ENCODE measurements at regions not wholly inside any gene's neighbourhood (a gene's known extent, or its start where the extent isn't known, plus 50 kb on each side); places are given as distances from the start of the nearest gene placed in this dataset.

DNA sequence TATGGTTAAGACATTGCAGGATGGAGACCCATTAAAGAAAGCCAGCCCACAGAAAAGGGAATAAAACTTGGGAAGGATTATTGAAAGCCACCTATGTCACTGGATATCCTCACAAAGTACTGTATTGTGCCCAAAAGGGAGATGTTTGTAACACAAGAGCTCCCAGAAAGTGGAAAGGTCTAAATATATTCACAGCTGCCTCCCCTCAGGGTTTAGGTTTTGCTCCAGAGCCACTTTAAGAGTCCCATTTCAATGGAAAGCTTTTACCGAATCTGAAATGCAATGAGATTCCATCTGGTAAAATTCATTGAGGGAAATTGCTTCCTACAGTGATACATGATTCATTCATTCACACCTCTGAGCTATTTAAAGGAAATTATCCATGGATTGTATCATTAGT, 176.4 kb downstream of the XPNPEP1 start:
- DNase-seq (ENCODE audit: extremely low read depth, low read depth), result no peak
- H3K4me3 ChIP-seq (replicated peaks; ENCODE audit: low read depth, low read length), result no peak overlapping the region
- TF ChIP-seq, protein P1, sequence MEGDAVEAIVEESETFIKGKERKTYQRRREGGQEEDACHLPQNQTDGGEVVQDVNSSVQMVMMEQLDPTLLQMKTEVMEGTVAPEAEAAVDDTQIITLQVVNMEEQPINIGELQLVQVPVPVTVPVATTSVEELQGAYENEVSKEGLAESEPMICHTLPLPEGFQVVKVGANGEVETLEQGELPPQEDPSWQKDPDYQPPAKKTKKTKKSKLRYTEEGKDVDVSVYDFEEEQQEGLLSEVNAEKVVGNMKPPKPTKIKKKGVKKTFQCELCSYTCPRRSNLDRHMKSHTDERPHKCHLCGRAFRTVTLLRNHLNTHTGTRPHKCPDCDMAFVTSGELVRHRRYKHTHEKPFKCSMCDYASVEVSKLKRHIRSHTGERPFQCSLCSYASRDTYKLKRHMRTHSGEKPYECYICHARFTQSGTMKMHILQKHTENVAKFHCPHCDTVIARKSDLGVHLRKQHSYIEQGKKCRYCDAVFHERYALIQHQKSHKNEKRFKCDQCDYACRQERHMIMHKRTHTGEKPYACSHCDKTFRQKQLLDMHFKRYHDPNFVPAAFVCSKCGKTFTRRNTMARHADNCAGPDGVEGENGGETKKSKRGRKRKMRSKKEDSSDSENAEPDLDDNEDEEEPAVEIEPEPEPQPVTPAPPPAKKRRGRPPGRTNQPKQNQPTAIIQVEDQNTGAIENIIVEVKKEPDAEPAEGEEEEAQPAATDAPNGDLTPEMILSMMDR (IDR thresholded peaks at IDR 0.05; ENCODE audit: low read depth, low read length, missing control alignments), result no peak

DNA sequence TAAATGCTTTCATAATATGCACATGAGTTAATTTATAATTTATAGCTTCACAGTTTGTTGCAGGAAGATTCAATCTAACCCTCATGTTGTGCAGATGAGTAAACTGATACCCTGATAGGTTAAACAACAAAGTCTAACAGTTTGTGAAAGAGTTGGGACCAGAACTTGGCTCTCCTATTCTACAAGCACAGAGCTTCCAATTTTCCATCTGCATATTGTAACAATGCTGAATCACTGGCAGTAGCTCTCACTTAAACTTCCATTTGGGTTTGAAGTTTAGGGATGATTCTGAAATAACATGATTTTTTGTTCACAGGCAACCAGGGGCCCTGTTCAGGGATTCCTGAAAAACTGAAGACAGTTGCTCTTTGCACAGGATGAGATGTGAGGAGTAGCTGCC, 179.3 kb downstream of the XPNPEP1 start:
- DNase-seq (ENCODE audit: extremely low read depth, low read depth), result no peak
- TF ChIP-seq, protein P1 (IDR thresholded peaks at IDR 0.05; ENCODE audit: low read depth, low read length, missing control alignments), result no peak
- no peak overlapping the region for H3K4me3 ChIP-seq (replicated peaks; ENCODE audit: low read depth, low read length)

DNA sequence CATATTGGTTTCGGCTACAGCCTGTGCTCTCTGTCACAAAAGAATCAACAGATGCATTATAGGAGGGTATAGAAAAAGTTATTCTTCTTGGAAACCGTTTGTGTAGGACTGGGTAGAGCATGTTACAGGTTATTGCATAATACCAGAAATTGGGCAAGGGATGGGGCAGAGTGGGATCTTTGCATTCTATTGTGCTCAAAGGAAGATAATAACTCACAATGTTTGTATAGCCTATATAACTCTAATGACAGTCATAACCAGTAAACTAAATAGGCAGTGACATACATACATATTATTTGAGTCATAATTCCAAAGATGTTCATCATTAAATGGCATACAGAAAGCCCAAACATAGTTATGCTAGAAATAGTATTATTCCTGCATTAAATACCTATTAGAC, 179.7 kb downstream of the XPNPEP1 start:
- TF ChIP-seq, protein P1 (IDR thresholded peaks at IDR 0.05; ENCODE audit: low read depth, low read length, missing control alignments), result no peak
- H3K4me3 ChIP-seq (replicated peaks; ENCODE audit: low read depth, low read length), result no peak overlapping the region
- no peak for DNase-seq (ENCODE audit: extremely low read depth, low read depth)

DNA sequence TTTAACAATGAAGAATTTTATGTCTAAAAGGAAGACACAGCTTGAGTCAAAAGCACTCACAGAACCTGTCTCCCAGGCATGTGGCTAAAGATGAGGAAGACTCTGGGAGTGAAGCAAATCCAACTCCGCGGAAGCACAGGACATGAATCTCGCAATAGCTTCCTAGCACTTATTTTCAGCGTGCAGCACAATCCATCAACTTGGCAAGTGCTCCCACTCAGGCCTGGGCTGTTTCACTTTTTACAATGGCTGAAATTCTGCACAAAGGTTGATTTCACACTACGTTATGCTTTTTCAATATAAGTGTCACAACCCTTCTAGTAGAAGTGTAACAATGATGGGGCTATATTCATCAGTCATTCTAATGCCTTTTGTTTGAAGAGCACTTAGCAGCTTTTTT, 180.2 kb downstream of the XPNPEP1 start:
- no peak for DNase-seq (ENCODE audit: extremely low read depth, low read depth)
- TF ChIP-seq, protein P1 (IDR thresholded peaks at IDR 0.05; ENCODE audit: low read depth, low read length, missing control alignments), result no peak
- no peak overlapping the region for H3K4me3 ChIP-seq (replicated peaks; ENCODE audit: low read depth, low read length)

DNA sequence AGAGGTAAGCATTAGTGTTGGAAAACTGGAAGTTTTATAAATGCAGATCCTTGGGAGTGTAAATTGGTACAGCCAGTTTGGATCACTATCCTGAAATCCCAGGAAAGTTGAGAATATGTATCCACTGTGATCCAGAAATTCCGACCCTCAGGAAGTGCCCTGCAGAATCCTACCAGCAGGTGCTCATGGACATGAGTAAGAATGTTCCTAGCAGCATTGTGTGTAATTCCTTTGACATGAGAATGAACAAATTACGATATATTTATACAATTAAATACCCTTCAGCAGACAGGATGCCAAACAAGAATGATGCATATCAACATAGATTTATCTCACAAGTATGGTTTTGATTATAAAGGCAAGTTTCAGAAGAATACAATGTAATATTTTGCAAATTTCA, 181.6 kb downstream of the XPNPEP1 start:
- TF ChIP-seq, protein P1 (IDR thresholded peaks at IDR 0.05; ENCODE audit: low read depth, low read length, missing control alignments), result no peak
- DNase-seq (ENCODE audit: extremely low read depth, low read depth), result no peak
- H3K4me3 ChIP-seq (replicated peaks; ENCODE audit: low read depth, low read length), result no peak overlapping the region

DNA sequence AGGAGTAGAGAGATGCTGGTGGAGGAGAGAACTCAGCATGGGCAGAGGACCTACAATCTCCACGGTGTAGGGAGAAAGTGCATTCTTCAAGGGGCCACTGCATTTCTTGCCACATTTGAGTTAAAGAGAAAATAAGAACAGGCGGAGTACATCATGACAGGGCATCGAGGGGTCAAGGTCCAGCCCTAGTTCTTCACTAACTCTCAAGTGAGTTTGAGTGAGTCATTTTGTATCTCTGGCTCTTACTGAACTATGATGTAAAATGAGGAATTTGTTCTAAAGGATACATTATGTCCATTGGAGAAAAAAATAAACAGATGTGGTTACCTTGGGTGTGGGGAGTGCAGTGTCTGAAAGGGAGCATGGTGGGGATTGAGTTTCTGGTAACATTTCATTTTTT, 182.9 kb downstream of the XPNPEP1 start:
- DNase-seq (ENCODE audit: extremely low read depth, low read depth), result no peak
- H3K4me3 ChIP-seq (replicated peaks; ENCODE audit: low read depth, low read length), result no peak overlapping the region
- TF ChIP-seq, protein P1 (IDR thresholded peaks at IDR 0.05; ENCODE audit: low read depth, low read length, missing control alignments), result no peak

DNA sequence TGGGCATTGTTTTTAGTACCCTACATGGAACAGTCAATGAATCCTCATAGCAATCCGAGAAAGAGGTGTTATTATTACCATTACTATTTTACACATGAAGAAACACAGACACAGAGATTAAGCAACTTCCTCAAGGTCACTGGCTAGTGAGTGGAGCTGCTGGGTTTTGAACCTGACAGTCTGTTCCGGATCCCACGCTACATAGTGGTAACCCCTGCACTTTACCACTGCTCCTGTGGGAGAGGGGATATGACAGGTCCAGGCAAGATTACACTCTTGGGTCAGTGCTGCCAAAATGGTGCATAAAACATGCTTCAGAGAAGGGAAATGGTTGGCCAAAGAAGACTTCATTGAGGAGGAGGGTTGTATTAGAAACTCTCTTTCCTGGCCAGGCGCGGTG, 185.7 kb downstream of the XPNPEP1 start:
- H3K4me3 ChIP-seq (replicated peaks; ENCODE audit: low read depth, low read length), result no peak overlapping the region
- TF ChIP-seq, protein P1 (IDR thresholded peaks at IDR 0.05; ENCODE audit: low read depth, low read length, missing control alignments), result no peak
- no peak for DNase-seq (ENCODE audit: extremely low read depth, low read depth)
